ENCODE measurements at regions not wholly inside any gene's neighbourhood (a gene's known extent, or its start where the extent isn't known, plus 50 kb on each side); places are given as distances from the start of the nearest gene placed in this dataset.

DNA sequence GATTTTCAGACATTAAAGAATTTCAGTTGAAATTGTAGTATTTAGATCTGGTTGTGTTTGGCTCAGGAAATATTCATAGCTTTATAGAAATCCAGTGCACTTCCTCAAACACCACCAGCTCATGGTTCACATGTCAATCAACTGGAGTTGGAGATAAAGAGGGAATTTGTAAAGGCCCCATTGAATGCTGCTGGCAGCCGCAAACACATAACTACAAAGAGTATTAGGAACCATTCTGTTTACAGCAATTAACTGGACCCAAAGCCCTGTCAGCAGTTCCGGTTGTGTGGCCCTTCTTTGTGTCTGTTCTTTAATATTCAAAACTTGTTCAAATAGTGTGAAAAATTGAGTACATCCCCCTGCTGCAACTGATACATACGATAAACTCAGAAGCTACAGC is 107.4 kb upstream of the LRRTM4 start (continued):
- TF ChIP-seq, protein P1, sequence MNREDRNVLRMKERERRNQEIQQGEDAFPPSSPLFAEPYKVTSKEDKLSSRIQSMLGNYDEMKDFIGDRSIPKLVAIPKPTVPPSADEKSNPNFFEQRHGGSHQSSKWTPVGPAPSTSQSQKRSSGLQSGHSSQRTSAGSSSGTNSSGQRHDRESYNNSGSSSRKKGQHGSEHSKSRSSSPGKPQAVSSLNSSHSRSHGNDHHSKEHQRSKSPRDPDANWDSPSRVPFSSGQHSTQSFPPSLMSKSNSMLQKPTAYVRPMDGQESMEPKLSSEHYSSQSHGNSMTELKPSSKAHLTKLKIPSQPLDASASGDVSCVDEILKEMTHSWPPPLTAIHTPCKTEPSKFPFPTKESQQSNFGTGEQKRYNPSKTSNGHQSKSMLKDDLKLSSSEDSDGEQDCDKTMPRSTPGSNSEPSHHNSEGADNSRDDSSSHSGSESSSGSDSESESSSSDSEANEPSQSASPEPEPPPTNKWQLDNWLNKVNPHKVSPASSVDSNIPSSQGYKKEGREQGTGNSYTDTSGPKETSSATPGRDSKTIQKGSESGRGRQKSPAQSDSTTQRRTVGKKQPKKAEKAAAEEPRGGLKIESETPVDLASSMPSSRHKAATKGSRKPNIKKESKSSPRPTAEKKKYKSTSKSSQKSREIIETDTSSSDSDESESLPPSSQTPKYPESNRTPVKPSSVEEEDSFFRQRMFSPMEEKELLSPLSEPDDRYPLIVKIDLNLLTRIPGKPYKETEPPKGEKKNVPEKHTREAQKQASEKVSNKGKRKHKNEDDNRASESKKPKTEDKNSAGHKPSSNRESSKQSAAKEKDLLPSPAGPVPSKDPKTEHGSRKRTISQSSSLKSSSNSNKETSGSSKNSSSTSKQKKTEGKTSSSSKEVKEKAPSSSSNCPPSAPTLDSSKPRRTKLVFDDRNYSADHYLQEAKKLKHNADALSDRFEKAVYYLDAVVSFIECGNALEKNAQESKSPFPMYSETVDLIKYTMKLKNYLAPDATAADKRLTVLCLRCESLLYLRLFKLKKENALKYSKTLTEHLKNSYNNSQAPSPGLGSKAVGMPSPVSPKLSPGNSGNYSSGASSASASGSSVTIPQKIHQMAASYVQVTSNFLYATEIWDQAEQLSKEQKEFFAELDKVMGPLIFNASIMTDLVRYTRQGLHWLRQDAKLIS (CRISPR knock-in tag; IDR thresholded peaks at IDR 0.05; ENCODE audit: borderline replicate concordance), result no peak
- TF ChIP-seq, protein P2, sequence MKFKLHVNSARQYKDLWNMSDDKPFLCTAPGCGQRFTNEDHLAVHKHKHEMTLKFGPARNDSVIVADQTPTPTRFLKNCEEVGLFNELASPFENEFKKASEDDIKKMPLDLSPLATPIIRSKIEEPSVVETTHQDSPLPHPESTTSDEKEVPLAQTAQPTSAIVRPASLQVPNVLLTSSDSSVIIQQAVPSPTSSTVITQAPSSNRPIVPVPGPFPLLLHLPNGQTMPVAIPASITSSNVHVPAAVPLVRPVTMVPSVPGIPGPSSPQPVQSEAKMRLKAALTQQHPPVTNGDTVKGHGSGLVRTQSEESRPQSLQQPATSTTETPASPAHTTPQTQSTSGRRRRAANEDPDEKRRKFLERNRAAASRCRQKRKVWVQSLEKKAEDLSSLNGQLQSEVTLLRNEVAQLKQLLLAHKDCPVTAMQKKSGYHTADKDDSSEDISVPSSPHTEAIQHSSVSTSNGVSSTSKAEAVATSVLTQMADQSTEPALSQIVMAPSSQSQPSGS (CRISPR knock-in tag; IDR thresholded peaks at IDR 0.05; ENCODE audit: borderline replicate concordance, low read depth), result no peak
- TF ChIP-seq, protein P3, sequence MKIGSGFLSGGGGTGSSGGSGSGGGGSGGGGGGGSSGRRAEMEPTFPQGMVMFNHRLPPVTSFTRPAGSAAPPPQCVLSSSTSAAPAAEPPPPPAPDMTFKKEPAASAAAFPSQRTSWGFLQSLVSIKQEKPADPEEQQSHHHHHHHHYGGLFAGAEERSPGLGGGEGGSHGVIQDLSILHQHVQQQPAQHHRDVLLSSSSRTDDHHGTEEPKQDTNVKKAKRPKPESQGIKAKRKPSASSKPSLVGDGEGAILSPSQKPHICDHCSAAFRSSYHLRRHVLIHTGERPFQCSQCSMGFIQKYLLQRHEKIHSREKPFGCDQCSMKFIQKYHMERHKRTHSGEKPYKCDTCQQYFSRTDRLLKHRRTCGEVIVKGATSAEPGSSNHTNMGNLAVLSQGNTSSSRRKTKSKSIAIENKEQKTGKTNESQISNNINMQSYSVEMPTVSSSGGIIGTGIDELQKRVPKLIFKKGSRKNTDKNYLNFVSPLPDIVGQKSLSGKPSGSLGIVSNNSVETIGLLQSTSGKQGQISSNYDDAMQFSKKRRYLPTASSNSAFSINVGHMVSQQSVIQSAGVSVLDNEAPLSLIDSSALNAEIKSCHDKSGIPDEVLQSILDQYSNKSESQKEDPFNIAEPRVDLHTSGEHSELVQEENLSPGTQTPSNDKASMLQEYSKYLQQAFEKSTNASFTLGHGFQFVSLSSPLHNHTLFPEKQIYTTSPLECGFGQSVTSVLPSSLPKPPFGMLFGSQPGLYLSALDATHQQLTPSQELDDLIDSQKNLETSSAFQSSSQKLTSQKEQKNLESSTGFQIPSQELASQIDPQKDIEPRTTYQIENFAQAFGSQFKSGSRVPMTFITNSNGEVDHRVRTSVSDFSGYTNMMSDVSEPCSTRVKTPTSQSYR (CRISPR knock-in tag; IDR thresholded peaks at IDR 0.05), result no peak
- TF ChIP-seq, protein P4, sequence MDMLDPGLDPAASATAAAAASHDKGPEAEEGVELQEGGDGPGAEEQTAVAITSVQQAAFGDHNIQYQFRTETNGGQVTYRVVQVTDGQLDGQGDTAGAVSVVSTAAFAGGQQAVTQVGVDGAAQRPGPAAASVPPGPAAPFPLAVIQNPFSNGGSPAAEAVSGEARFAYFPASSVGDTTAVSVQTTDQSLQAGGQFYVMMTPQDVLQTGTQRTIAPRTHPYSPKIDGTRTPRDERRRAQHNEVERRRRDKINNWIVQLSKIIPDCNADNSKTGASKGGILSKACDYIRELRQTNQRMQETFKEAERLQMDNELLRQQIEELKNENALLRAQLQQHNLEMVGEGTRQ (CRISPR knock-in tag; IDR thresholded peaks at IDR 0.05), result no peak
- TF ChIP-seq, protein P5, sequence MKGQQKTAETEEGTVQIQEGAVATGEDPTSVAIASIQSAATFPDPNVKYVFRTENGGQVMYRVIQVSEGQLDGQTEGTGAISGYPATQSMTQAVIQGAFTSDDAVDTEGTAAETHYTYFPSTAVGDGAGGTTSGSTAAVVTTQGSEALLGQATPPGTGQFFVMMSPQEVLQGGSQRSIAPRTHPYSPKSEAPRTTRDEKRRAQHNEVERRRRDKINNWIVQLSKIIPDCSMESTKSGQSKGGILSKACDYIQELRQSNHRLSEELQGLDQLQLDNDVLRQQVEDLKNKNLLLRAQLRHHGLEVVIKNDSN (CRISPR knock-in tag; IDR thresholded peaks at IDR 0.05), result no peak
- TF ChIP-seq TEAD1 (CRISPR knock-in tag; IDR thresholded peaks at IDR 0.05), result no peak

DNA sequence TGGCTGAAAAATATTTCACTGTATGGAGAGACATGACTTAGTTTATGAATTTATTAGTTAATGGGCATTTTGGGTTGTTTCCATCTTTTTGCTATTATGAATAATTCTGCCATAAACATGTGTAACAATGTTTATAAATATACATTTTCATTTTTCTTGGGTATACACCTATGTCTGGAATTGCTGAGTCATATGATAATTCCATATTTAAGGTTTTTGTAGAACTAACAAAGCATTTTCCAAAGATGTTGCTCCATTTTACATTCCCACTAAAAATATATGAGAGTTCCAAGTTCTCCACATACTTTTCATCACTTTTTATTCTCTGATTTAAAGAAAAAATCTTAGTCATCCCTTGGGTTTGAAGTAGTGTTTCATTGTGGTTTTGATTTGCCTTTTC is 108.8 kb upstream of the LRRTM4 start:
- TF ChIP-seq, protein P6, sequence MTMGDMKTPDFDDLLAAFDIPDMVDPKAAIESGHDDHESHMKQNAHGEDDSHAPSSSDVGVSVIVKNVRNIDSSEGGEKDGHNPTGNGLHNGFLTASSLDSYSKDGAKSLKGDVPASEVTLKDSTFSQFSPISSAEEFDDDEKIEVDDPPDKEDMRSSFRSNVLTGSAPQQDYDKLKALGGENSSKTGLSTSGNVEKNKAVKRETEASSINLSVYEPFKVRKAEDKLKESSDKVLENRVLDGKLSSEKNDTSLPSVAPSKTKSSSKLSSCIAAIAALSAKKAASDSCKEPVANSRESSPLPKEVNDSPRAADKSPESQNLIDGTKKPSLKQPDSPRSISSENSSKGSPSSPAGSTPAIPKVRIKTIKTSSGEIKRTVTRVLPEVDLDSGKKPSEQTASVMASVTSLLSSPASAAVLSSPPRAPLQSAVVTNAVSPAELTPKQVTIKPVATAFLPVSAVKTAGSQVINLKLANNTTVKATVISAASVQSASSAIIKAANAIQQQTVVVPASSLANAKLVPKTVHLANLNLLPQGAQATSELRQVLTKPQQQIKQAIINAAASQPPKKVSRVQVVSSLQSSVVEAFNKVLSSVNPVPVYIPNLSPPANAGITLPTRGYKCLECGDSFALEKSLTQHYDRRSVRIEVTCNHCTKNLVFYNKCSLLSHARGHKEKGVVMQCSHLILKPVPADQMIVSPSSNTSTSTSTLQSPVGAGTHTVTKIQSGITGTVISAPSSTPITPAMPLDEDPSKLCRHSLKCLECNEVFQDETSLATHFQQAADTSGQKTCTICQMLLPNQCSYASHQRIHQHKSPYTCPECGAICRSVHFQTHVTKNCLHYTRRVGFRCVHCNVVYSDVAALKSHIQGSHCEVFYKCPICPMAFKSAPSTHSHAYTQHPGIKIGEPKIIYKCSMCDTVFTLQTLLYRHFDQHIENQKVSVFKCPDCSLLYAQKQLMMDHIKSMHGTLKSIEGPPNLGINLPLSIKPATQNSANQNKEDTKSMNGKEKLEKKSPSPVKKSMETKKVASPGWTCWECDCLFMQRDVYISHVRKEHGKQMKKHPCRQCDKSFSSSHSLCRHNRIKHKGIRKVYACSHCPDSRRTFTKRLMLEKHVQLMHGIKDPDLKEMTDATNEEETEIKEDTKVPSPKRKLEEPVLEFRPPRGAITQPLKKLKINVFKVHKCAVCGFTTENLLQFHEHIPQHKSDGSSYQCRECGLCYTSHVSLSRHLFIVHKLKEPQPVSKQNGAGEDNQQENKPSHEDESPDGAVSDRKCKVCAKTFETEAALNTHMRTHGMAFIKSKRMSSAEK (CRISPR knock-in tag; IDR thresholded peaks at IDR 0.05; ENCODE audit: borderline replicate concordance), result no peak
- TF ChIP-seq CREM (CRISPR knock-in tag; IDR thresholded peaks at IDR 0.05), result no peak
- TF ChIP-seq, protein P1 (CRISPR knock-in tag; IDR thresholded peaks at IDR 0.05; ENCODE audit: borderline replicate concordance), result no peak
- TF ChIP-seq TEAD1 (CRISPR knock-in tag; IDR thresholded peaks at IDR 0.05), result no peak
- TF ChIP-seq, protein P7, sequence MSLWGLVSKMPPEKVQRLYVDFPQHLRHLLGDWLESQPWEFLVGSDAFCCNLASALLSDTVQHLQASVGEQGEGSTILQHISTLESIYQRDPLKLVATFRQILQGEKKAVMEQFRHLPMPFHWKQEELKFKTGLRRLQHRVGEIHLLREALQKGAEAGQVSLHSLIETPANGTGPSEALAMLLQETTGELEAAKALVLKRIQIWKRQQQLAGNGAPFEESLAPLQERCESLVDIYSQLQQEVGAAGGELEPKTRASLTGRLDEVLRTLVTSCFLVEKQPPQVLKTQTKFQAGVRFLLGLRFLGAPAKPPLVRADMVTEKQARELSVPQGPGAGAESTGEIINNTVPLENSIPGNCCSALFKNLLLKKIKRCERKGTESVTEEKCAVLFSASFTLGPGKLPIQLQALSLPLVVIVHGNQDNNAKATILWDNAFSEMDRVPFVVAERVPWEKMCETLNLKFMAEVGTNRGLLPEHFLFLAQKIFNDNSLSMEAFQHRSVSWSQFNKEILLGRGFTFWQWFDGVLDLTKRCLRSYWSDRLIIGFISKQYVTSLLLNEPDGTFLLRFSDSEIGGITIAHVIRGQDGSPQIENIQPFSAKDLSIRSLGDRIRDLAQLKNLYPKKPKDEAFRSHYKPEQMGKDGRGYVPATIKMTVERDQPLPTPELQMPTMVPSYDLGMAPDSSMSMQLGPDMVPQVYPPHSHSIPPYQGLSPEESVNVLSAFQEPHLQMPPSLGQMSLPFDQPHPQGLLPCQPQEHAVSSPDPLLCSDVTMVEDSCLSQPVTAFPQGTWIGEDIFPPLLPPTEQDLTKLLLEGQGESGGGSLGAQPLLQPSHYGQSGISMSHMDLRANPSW (CRISPR knock-in tag; conservative IDR thresholded peaks at IDR 0.05; ENCODE audit: low read depth), result no peak
- no peak for TF ChIP-seq FOXJ3 (CRISPR knock-in tag; IDR thresholded peaks at IDR 0.05; ENCODE audit: borderline replicate concordance)
- TF ChIP-seq TCF7 (CRISPR knock-in tag; IDR thresholded peaks at IDR 0.05; ENCODE audit: low read depth), result no peak
- no peak for TF ChIP-seq SMAD3 (CRISPR knock-in tag; IDR thresholded peaks at IDR 0.05; ENCODE audit: borderline replicate concordance)
- no peak for TF ChIP-seq MXD4 (CRISPR knock-in tag; IDR thresholded peaks at IDR 0.05; ENCODE audit: borderline replicate concordance)
- POLR2A ChIA-PET, result no interaction called here
- peaks cover 13% of the 10 kb centered on the region for H3K4me1 Mint-ChIP-seq
- no peaks in the 10 kb centered on the region for H3K27me3 Mint-ChIP-seq (ENCODE audit: low read depth)
- DNase-seq (ENCODE audit: low spot score) (no peak), ATAC-seq (no peak)
- no peak overlapping the region for H3K4me3 Mint-ChIP-seq
- CTCF ChIA-PET, result no interaction called here
- H3K27ac Mint-ChIP-seq, result no peak overlapping the region
- no peaks in the 10 kb centered on the region for H3K36me3 Mint-ChIP-seq
- H3K9me3 Mint-ChIP-seq, result peaks cover 16% of the 10 kb centered on the region; the same call in 1 of the 2 replicates
